Mononuclear cell (primary cell): ENCODE measurements at regions not wholly inside any gene's neighbourhood (a gene's known extent, or its start where the extent isn't known, plus 50 kb on each side); places are given as distances from the start of the nearest gene placed in this dataset.

ENCODE experiments used
- H3K27me3 ChIP-seq: 2 replicates; pipeline ENCODE4 v1.6.0; 2011; ENCODE audit warnings: low read length, control low read depth; ENCODE audit not compliant: insufficient read depth
- H3K4me1 ChIP-seq: 2 replicates; pipeline ENCODE4 v1.5.1; 2011; ENCODE audit warnings: mild to moderate bottlenecking, low read length, control low read depth; ENCODE audit not compliant: insufficient read depth
- H3K4me3 ChIP-seq: 2 replicates; pipeline ENCODE4 v1.5.1; 2011; ENCODE audit warnings: mild to moderate bottlenecking, low read length, moderate library complexity
- H3K9me3 ChIP-seq: 2 replicates; pipeline ENCODE4 v1.5.1; 2011; ENCODE audit warnings: low read depth, mild to moderate bottlenecking, control low read depth, low read length

DNA sequence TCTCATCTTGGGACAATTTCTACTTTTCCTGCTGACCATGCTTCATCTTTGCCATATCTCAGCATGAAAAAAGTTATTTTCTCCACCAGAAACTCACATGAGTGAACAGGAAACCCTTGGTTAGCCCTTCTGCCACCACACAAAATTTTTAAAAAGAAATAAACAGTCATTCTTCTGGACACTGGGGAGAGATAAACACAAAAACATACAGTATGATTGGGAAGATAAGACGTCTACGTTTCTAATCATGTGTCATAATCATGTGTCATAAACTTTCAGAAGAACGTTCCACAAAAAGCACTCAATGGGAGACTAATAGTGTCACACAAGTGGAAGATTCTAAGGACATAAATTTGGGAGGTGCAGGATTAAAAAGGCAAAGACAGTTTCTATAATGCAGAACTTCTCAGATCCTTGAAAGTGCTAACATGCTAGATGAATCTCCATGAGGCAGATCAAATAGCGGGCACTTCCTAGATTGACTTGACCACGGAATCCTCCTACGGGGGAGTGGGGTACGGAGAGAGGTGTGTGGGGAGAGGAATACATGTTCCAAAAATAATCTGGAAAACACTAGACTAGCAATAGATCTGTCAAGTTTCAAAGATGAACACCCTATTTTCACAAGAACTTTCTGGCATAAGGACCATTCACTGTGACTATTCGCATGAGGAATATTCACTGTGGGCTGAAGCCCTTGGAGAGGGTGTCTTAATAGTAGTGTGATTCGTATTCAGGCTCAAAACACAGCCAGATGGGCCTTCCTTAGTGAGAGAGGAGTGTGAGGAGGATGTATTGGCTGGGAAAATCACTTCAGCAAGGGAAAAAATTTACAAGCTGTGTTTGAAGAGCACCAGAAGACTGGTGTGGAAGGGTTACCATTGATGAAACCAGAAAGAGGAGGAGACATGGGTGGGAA, 206.7 kb downstream of the SETD4 start:
- H3K9me3 ChIP-seq: no peaks in the 10 kb centered on the region
- no peaks in the 10 kb centered on the region for H3K4me1 ChIP-seq
- H3K27me3 ChIP-seq: no peaks in the 10 kb centered on the region
- H3K4me3 ChIP-seq: no peak overlapping the region

DNA sequence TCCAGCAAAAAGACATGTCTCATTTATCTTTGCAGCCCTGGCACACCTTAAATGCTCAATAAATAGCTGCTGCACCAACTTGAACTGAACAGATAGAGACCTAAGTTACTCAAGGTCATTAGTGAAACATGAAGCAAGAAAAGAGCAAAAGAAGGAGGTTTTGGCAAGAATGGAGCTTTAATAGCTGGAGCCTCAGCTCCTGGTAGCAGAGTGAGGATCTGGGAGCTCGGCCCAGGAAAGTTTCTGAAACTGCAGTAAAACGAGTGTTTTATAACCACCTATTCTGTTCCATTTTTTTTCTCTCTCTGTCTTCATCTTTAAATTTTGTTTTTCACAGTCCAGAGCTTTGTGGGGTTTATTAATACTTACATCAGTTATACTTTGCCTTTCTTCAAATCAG, 207.5 kb downstream of the SETD4 start:
- Histone ChIP-seq H3K27me3 (no peaks in the 10 kb centered on the region), H3K4me1 (no peaks in the 10 kb centered on the region), H3K4me3 (no peak overlapping the region), H3K9me3 (no peaks in the 10 kb centered on the region)

DNA sequence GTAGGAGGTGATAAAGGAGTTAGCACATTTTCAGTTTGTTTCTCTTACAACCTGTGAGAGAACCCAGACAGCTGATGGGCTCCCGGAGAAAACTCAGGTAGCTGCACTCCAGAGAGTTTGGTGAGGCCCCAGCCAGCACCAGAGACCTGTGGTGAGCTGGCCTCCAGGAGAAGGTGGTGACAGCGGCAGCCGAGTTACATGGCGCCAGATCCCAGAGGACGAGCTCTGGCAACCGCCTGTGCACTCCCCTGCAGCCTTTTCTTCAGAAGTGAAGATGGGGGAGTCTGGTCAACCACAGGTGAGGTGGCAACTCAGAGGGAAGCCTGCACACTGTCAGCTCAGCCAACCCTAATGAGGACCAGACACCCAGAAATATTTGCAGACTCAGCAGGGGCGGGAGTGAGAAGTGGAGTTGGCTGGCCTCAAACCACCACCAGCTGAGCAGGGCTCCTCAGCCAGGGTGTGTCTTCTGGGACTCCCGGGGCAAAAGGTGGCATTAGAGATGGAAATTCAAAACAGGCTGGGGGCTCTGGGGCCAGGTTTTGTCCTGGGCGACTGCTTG, 209.7 kb downstream of the SETD4 start:
- Histone ChIP-seq H3K4me3 (no peak overlapping the region), H3K4me1 (no peaks in the 10 kb centered on the region)

DNA sequence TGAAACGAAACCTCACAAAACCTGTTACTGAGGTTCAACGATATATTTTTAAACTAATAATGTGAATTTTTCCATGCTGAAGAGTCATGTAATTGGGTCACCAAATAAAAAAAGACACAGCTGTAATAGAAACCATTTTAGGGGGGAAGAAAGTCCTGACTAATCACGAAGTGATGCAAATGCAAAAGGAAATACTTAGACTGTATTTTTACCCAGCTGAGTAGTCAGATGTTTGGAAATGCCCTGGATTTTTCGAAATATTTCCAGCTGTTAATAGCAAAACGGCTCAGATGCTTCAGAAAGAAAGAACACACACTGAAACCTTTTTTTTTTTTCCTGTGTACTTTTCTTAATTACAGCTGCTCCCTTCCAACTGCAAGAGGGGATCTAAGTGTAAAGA, 210.3 kb downstream of the SETD4 start:
- Histone ChIP-seq H3K27me3 (no peaks in the 10 kb centered on the region), H3K4me1 (no peaks in the 10 kb centered on the region), H3K4me3 (no peak overlapping the region), H3K9me3 (no peaks in the 10 kb centered on the region)

More for the DNA sequence above, 209.7 kb downstream of the SETD4 start:
- no peaks in the 10 kb centered on the region for H3K27me3 ChIP-seq
- no peaks in the 10 kb centered on the region for H3K9me3 ChIP-seq

DNA sequence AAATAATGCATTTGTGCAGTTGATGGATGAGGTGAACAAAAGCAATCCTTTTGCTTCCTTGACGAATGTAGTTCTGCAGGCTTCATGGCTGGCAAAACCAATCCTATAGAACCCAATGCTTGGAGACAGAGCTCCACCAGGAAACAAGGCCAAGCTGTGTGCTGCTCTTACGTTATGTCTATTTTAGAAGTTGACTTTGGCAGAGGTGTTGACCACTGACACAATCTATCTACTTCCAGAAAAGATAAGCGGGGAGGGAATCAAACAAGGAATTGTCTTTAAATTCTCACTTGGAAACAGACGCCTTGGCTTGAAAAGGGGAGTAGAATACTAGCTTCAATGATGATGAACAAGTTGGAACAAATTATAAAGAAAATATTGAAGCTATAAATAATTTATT, 211.2 kb downstream of the SETD4 start:
- H3K4me1 ChIP-seq: no peaks in the 10 kb centered on the region
- H3K4me3 ChIP-seq: no peak overlapping the region
- H3K27me3 ChIP-seq: no peaks in the 10 kb centered on the region
- no peaks in the 10 kb centered on the region for H3K9me3 ChIP-seq

DNA sequence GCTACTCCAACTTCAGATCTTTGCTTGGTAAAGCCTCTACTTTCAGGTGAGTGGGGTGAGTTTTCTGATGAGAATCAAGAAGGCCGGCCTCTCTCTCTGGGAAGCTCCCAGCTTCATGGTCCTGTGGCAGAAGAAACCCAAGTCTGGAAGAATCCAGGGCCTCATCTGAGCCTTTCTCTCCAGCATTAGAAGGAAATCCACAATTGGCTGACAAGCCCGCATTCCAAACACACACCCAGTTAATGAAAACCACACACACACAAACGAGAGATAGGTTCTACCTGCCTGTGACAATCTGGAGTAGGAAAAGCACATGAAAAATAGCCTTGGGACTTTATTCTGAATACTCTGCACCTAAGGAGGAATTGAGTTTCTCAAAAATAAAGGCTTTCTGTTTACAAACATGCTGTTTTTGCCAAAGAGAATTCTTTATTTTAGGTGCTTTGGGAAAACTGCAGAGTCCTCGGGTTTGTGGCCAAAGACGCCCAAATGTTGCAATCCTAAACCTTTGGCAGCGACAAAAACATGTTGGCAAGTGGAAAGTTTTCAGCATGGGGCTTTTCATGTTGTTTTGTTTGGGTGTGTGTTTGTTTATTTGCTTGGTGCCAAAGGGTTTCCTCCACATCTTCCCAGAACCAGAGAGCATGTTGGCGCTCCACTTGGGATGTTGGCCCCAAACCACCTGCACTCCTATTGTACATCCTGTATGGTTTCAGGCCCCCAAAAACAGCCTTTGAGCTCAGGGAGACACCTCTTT, 216.2 kb downstream of the SETD4 start:
- Histone ChIP-seq H3K9me3 (no peaks in the 10 kb centered on the region), H3K4me1 (no peaks in the 10 kb centered on the region), H3K27me3 (no peaks in the 10 kb centered on the region), H3K4me3 (no peak overlapping the region)

DNA sequence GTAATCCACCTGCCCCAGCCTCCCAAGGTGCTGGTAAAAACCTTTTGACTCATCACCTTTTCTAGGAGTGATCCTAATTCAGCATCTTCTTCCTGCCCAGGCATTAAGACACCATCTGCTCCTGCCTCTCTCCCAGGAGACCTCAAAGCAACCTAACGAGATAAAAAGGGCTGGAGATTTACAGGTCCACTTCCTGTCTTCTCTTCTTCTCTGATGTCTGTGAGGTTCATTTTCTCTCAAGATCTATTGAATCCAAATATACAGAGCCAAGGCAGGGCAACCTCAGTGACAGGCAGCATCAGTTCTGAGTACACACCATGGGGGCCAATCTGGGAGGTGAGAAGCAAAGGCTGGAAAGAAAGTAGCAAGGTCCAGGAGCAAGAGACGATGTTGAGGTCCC, 219.4 kb downstream of the SETD4 start:
- no peaks in the 10 kb centered on the region for H3K9me3 ChIP-seq
- no peaks in the 10 kb centered on the region for H3K27me3 ChIP-seq
- no peaks in the 10 kb centered on the region for H3K4me1 ChIP-seq
- H3K4me3 ChIP-seq: no peak overlapping the region

GRCh38 chr21:35840197-35840799, 220.0 kb downstream of the SETD4 start:
- H3K9me3 ChIP-seq: no peaks in the 10 kb centered on the region
- no peaks in the 10 kb centered on the region for H3K27me3 ChIP-seq
- H3K4me3 ChIP-seq: no peak overlapping the region
- no peaks in the 10 kb centered on the region for H3K4me1 ChIP-seq

GRCh38 chr21:35838987-35839763, 221.2 kb downstream of the SETD4 start:
- H3K4me3 ChIP-seq: no peak overlapping the region
- H3K4me1 ChIP-seq: no peaks in the 10 kb centered on the region

DNA sequence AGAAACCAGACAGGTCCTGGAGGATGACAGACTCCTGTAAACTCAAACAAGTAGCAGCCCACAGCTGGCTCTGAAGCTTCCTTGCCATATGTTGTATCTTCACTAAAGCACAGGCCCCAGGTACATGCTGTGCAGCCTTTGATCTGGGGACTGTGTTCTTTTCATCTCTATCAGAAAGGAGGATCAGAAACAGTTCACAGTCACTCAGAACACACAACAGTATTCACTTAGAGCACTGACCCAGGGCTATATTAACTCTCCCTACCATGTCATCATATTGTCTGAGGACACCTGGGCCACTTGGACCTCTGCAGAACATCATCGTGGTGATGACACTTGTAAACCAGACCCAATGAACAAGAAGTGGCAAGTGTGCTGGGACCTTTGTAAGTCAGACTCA, 222.0 kb downstream of the SETD4 start:
- Histone ChIP-seq H3K4me1 (no peaks in the 10 kb centered on the region), H3K9me3 (no peaks in the 10 kb centered on the region), H3K4me3 (no peak overlapping the region), H3K27me3 (no peaks in the 10 kb centered on the region)

More at GRCh38 chr21:35838987-35839763, 221.2 kb downstream of the SETD4 start:
- Histone ChIP-seq H3K27me3 (no peaks in the 10 kb centered on the region), H3K9me3 (no peaks in the 10 kb centered on the region)

DNA sequence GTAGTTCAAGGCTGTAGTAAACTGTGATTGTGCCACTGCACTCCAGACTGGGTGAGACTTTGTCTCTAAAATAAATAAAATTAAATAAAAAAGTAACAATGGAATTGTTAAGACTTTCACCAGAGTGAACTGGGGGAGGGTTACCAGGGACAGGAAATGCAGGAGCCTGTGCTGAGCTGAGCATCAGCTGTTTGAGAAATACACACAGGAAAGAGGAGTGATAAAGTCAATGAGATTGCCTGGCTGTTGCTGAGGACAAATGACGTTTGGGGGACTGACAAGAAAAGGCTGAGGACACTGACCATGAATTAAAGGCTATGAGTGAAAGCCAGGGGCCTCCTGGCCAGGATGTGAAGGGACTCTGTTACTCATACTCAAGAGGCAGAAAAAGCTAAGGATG, 226.3 kb downstream of the SETD4 start:
- H3K4me3 ChIP-seq: no peak overlapping the region
- no peaks in the 10 kb centered on the region for H3K9me3 ChIP-seq

DNA sequence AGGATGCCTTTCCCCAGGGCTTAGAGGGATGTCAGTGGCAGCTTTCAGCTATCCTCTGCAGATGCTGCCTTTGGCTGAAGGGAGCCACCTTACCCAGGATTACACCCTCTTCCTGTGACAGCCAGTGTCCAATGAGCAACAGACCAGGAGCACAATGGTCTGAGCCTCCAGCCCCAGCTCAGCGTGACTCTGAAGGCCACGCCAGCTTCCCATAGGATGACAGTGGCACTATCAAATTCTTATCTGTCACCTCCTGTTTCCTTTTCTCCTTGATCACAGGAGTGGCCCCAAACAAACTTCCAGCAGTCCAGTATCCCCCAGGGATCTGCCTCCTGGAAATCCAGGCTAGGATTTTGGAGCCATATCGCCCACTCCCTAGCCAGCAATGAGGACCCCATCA, 226.9 kb downstream of the SETD4 start:
- no peak overlapping the region for H3K4me3 ChIP-seq
- no peaks in the 10 kb centered on the region for H3K27me3 ChIP-seq
- H3K4me1 ChIP-seq: no peaks in the 10 kb centered on the region
- no peaks in the 10 kb centered on the region for H3K9me3 ChIP-seq

More for the DNA sequence above, 226.3 kb downstream of the SETD4 start:
- Histone ChIP-seq H3K27me3 (no peaks in the 10 kb centered on the region), H3K4me1 (no peaks in the 10 kb centered on the region)

- H3K27me3 ChIP-seq: no peaks in the 10 kb centered on the region
- no peaks in the 10 kb centered on the region for H3K9me3 ChIP-seq
- H3K4me3 ChIP-seq: no peak overlapping the region
- no peaks in the 10 kb centered on the region for H3K4me1 ChIP-seq
Observed at GRCh38 chr21:35831230-35831629, 229.1 kb downstream of the SETD4 start.

- Histone ChIP-seq H3K27me3 (no peaks in the 10 kb centered on the region), H3K4me1 (no peaks in the 10 kb centered on the region), H3K9me3 (no peaks in the 10 kb centered on the region), H3K4me3 (no peak overlapping the region)
Observed at GRCh38 chr21:35829067-35829466, 231.3 kb downstream of the SETD4 start.
